IPS-NIHi11 (cell line): ENCODE measurements at regions not wholly inside any gene's neighbourhood (a gene's known extent, or its start where the extent isn't known, plus 50 kb on each side); places are given as distances from the start of the nearest gene placed in this dataset.

ENCODE experiments used
- DNase-seq: peaks from one replicate; pipeline ENCODE4 v3.0.0; 2012; ENCODE audit warnings: mixed read lengths, low spot score

DNA sequence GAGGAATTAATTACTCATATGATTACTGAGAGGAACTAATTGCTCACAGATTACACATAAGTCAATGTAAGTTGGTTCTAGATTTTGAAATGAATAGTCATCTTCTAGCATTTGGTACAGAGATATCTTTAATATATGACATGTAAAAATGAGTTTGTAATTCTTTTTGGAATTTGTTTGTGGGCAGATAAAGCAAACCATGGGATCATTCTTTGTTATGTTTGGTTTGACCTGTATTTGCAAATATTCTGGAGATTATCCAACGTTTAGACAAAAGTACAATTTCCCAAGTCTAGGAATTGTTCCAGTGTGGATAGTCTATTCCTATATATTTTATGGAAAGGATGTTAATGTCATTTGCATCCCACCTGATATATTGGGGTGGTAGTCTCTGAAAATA, 309.6 kb upstream of the EDNRB start:
- no peak for DNase-seq

GRCh38 chr13:78227709-78228108, 309.1 kb upstream of the EDNRB start:
- no peak for DNase-seq

GRCh38 chr13:78215458-78216108, 297.0 kb upstream of the EDNRB start:
- DNase-seq, result no peak

- DNase-seq, result no peak
These were observed 282.8 kb upstream of the EDNRB start for GRCh38 chr13:78201411-78201810.

DNA sequence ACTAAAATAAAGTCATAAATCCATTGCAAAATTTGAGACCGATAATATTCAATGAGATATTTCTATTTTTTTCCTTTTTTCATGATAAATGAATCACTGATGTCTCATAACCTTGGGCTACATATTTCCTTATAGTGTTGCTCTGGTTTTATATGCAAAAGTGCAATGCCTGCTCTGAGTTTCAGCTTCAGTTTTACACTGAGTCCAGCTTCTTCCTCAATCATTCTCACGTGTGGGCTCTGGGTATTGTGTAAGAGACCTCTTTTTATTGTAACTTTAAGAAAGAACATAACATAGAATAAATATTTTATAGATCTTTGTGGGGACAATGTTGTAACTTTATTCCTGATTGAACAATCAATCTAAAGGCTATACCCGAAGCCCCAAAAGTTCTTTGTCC, 280.2 kb upstream of the EDNRB start:
- DNase-seq, result no peak

DNA sequence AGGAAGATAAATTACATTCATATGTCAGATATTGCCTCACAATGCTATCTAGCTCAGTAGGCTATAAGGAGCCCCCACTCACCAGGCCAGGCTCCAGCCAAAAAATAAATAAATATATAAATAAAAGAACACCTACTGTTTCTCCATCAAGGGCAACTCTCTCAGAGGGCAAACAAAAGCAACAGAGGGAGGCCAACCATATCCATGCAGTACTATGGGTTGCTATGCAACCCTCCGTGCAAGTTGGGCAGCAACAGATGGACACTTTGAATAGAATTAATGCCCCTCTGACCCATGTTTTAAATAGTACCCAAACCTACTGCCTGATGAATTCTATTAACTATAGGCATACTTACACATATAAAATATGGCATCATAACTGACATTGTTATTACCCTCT, 279.8 kb upstream of the EDNRB start:
- DNase-seq, result no peak

DNA sequence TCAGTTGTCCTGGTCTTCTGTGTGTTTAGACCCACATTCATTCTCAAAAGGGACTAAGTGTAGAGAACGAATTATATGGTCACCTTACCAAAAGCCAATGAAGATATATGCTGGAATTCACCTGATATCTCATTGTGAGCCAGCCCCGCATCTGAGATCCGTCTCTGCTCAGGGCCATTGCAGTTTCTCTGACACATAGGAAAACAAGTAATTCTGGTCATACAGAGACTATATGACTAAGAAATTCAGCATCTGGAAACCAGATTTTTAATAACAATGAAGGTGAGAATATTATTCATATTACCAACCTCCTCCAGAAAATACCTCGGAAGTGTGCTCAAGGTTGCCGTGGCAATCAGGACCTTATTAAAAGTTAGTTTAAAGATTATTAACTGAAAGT, 278.6 kb upstream of the EDNRB start:
- DNase-seq, result no peak

DNA sequence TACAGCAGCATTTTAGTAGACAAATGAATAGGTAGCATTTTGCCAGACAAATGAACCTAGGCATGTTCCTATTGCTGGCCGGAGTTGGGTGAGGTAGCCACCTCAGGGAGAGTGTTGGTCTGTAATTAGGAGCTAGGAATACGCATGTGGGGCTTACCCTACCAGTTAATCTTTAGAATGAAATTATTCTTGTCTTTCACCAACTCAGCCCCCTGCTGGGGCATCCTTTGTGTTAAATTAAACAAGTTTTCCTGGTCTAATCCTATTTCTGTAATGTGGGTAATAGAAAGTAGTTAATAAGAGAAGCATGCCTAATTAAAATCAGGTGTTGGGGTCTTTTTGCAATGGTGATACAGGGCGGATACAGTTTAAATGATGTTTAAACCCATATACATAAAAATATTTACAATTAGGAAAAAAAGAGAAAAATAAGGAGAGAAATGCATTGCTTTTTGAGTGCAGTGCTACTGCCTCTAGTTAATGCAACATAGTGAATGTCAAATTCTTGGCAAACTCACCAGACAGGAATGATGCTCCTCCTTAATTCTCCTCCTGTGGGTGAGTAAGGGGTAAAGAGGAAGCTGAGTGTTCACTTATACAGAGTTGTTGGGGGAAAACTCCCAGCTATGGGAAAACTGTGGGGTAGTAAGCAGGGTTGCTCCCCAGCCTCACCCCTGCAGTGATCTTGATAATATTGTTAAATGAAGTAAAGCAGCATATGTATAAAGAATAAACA, 276.4 kb upstream of the EDNRB start:
- DNase-seq, result no peak

- no peak for DNase-seq
These were observed 275.2 kb upstream of the EDNRB start for GRCh38 chr13:78193846-78194245.

GRCh38 chr13:78192716-78193115, 274.1 kb upstream of the EDNRB start:
- DNase-seq, result no peak

- no peak for DNase-seq
These were observed 271.7 kb upstream of the EDNRB start for GRCh38 chr13:78190296-78190695.

DNA sequence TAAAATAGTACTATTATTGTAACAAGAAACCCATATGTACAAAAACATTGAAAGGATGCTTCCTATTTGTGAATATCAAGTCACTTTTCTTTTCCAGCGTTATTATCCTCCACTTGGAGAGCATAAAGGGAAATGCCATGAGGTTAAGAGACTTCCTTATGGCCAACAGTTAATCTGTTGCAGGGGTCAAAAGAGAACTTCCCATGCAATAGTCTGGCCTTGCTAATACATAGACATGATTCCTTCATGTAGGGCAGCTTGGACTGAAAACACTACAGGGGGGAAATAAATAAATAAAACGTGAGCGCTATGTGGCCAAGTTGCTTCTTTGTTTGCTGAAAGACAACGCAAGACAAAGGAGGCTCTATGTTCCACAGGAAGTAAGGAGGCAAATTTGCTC, 269.1 kb upstream of the EDNRB start:
- DNase-seq, result no peak

GRCh38 chr13:78185700-78186099, 267.1 kb upstream of the EDNRB start:
- DNase-seq, result no peak

GRCh38 chr13:78183732-78184131, 265.1 kb upstream of the EDNRB start:
- DNase-seq, result no peak

GRCh38 chr13:78182813-78183212, 264.2 kb upstream of the EDNRB start:
- DNase-seq, result no peak

GRCh38 chr13:78177306-78177705, 258.7 kb upstream of the EDNRB start:
- DNase-seq, result no peak

DNA sequence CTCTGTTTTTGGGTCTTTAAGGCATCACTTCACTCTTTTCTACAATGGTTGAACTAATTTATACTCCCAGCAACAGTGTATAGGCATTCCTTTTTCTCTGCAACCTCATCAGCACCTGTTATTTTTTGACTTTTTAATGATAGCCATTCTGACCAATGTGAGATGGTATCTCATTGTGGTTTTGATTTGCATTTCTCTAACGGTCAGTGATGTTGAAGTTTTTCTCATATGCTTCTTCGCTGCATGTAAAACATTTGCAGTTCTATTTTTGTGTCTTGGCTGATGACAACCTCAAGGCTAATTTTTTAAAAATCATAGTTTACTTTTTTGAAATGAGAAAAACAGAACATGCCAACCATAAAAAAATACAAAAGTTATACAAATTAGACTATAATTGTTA, 258.2 kb upstream of the EDNRB start:
- no peak for DNase-seq

DNA sequence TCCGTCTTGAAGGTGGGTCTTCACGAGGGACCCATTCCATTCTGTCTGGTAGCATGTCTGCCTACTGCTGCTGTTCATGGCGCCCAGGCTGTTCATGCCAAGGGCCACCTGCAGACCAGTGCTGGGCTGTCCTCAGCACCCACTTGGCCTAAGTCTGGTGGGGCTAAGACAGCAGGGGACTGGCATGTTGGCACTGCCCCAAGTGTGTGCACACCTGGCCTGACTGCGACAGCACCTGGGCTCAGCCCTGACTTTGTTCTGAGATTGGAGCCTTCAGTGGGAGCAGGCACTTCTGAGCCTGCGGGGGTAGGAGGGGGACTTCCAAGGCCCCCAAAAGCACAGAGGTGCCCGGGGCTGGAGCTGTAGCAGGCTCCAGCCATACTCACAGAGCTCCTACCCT, 250.8 kb upstream of the EDNRB start:
- no peak for DNase-seq

DNA sequence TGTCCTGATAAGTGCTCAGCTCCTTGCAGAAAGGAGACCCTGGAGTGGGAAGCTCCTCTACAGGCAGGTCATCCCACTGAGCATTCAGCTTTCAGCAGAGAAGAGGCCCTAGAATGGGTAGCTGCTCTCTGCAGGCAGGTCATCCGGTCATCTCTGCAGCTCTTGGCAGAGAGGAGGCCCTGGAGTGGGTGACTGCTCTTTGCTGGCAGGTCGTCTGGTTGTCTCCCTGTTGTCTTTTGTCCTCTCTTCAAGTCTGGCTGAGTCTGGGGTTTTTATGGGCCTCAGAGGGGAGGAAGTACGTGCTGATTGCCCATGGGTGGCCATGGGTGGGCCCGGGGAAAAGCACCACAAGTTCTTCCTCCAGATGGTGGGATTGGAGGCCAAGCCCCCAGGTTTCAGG, 250.3 kb upstream of the EDNRB start:
- no peak for DNase-seq

GRCh38 chr13:78161266-78161665, 242.6 kb upstream of the EDNRB start:
- DNase-seq, result no peak

DNA sequence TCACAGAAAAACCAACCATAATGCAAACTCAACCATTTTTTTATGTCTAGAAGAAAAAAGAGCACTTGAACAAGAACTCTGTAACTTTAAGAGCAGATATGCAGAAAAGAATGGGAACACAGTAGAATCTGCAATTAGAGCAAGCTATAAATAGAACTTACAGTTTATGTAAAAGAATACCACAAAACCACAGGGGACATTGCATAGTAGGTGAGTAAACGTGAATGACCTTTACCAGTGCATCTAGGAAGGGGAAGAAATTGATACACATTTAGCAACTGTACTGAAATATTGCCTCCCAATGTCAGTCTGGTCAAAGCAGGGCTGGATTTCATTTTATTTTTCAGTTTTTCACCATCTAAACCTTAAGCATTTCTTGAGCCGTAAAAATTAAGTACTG, 242.2 kb upstream of the EDNRB start:
- DNase-seq, result no peak

GRCh38 chr13:78152415-78152814, 233.8 kb upstream of the EDNRB start:
- DNase-seq, result no peak

DNA sequence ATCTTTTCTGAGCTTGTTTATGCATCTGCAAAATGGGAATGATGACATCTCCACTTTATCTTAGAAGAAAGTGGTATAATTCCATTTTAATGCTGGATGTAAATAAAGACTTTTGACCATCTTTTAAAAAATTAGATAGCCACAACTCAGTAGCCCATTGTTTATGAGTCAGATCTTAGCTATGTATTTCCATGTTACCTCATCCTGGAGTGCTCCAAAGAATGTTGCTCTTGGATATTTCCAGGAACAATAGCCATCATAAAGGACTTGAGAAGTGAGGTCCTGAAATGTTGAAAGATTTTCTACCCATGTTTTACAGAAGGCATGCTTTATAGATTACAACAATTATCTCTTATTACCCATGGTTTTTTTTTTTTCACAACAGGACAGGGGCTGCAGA, 229.3 kb upstream of the EDNRB start:
- DNase-seq, result no peak

DNA sequence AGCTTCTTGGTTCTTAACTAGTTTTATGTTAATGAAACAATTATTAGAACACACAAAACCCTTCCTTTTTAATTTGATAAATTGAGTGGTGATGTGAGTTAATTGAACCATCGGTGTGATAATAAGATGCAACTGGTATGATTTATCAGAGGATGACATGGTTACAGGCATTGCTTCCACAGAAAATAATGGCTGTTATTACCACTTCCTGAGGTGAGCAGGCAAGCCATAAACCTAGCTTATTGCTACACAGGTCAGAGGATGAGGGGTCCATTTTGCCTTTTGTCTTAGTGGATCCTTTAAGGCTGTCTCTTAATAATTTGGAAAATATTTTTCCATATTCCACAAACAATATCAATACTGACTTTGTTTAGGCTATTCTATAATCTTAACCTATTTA, 226.6 kb upstream of the EDNRB start:
- no peak for DNase-seq
